ENCODE measurements at regions not wholly inside any gene's neighbourhood (a gene's known extent, or its start where the extent isn't known, plus 50 kb on each side); places are given as distances from the start of the nearest gene placed in this dataset.
"Not testable (repeated sequence)": the region's sequence is repeated elsewhere in the genome, so short reads cannot be mapped to it uniquely, and the experiment has no call there.

- H3K27me3 Mint-ChIP-seq (ENCODE audit: low read depth): peaks cover 39% of the 10 kb centered on the region
- H3K27ac Mint-ChIP-seq: no peak overlapping the region
- H3K4me3 Mint-ChIP-seq: peak overlapping the region; percentile 35 to 63 (median 40)
- H3K36me3 Mint-ChIP-seq (ENCODE audit: low read depth): no peaks in the 10 kb centered on the region
- no peaks in the 10 kb centered on the region for H3K9me3 Mint-ChIP-seq
- TF ChIP-seq CTCF (IDR thresholded peaks at IDR 0.05; ENCODE audit: unreplicated experiment in 3 of 3): no peak
- no peaks in the 10 kb centered on the region for H3K4me1 Mint-ChIP-seq
Measured at GRCh38 chr6:27720607-27721580, 191.3 kb downstream of the OR2B2 start.

GRCh38 chr6:27719039-27719438 lies 193.2 kb downstream of the OR2B2 start:
- not testable (repeated sequence) for H3K9me3 Mint-ChIP-seq; H3K4me1 Mint-ChIP-seq; H3K36me3 Mint-ChIP-seq (ENCODE audit: low read depth); H3K27ac Mint-ChIP-seq; H3K4me3 Mint-ChIP-seq
- peaks cover 39% of the 10 kb centered on the region for H3K27me3 Mint-ChIP-seq (ENCODE audit: low read depth)

GRCh38 chr6:27706431-27706830 lies 205.8 kb downstream of the OR2B2 start:
- Mint-ChIP-seq H3K27ac (no peak overlapping the region), H3K9me3 (no peaks in the 10 kb centered on the region), H3K27me3 (ENCODE audit: low read depth) (no peaks in the 10 kb centered on the region), H3K4me3 (no peak overlapping the region), H3K36me3 (ENCODE audit: low read depth) (peaks cover 61% of the 10 kb centered on the region), H3K4me1 (no peaks in the 10 kb centered on the region)
- no peak for TF ChIP-seq CTCF (IDR thresholded peaks at IDR 0.05; ENCODE audit: unreplicated experiment in 3 of 3)

- Mint-ChIP-seq H3K4me3 (no peak overlapping the region), H3K4me1 (no peaks in the 10 kb centered on the region), H3K36me3 (ENCODE audit: low read depth) (peaks cover 53% of the 10 kb centered on the region), H3K27me3 (ENCODE audit: low read depth) (no peaks in the 10 kb centered on the region), H3K27ac (no peak overlapping the region), H3K9me3 (no peaks in the 10 kb centered on the region)
- no peak for TF ChIP-seq CTCF (IDR thresholded peaks at IDR 0.05; ENCODE audit: unreplicated experiment in 3 of 3)
Measured at GRCh38 chr6:27700337-27700736, 211.9 kb downstream of the OR2B2 start.

- H3K4me1 Mint-ChIP-seq: peaks cover 13% of the 10 kb centered on the region
- TF ChIP-seq CTCF (IDR thresholded peaks at IDR 0.05; ENCODE audit: unreplicated experiment in 3 of 3): no peak
- H3K9me3 Mint-ChIP-seq: no peaks in the 10 kb centered on the region
- H3K36me3 Mint-ChIP-seq (ENCODE audit: low read depth): peaks cover 9% of the 10 kb centered on the region
- peak overlapping the region; percentile 83 to 98 (median 89) for H3K27ac Mint-ChIP-seq
- peaks cover 7% of the 10 kb centered on the region for H3K27me3 Mint-ChIP-seq (ENCODE audit: low read depth)
- H3K4me3 Mint-ChIP-seq: peak overlapping the region; percentile 97 to 100 (median 99)
Measured at GRCh38 chr6:27694547-27694874, 217.7 kb downstream of the OR2B2 start.

- Mint-ChIP-seq H3K4me1 (peaks cover 13% of the 10 kb centered on the region), H3K27ac (peak overlapping the region; percentile 83 to 98 (median 89)), H3K9me3 (no peaks in the 10 kb centered on the region), H3K36me3 (ENCODE audit: low read depth) (peaks cover 5% of the 10 kb centered on the region), H3K27me3 (ENCODE audit: low read depth) (peaks cover 7% of the 10 kb centered on the region), H3K4me3 (peak overlapping the region; percentile 97 to 100 (median 99))
- TF ChIP-seq CTCF (IDR thresholded peaks at IDR 0.05; ENCODE audit: unreplicated experiment in 3 of 3): no peak
Measured at GRCh38 chr6:27693766-27694546, 218.2 kb downstream of the OR2B2 start.

- Mint-ChIP-seq H3K4me3 (peak overlapping the region in 2 of 3 experiments; percentile 19 to 57), H3K4me1 (peaks cover 17% of the 10 kb centered on the region), H3K27me3 (ENCODE audit: low read depth) (peaks cover 15% of the 10 kb centered on the region)
- not testable (repeated sequence) for H3K9me3 Mint-ChIP-seq; H3K36me3 Mint-ChIP-seq (ENCODE audit: low read depth); H3K27ac Mint-ChIP-seq
Measured at GRCh38 chr6:27692133-27692532, 219.2 kb upstream of the ZNF184 start.
